ENCODE measurements at regions not wholly inside any gene's neighbourhood (a gene's known extent, or its start where the extent isn't known, plus 50 kb on each side); places are given as distances from the start of the nearest gene placed in this dataset.

DNA sequence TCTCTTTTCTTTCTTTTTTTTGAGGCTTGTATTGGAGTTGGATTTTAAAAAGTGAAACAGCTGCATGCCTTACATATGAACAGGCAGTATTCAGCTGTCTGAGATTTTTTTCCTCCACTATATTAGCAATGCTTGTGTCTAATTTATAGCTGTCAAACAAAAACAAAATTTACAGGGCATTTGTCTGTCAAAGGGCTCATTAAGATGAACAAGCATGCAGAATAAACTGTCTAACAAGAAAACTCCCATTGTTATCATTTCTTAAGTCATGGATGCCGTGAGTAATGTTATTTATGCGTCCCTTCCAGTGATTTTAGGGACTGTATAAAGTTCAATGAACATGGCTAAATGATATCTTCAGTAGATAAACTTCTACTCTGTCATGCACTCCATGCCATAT is 674.7 kb downstream of the PLCL1 start:
- DNase-seq = no peak

DNA sequence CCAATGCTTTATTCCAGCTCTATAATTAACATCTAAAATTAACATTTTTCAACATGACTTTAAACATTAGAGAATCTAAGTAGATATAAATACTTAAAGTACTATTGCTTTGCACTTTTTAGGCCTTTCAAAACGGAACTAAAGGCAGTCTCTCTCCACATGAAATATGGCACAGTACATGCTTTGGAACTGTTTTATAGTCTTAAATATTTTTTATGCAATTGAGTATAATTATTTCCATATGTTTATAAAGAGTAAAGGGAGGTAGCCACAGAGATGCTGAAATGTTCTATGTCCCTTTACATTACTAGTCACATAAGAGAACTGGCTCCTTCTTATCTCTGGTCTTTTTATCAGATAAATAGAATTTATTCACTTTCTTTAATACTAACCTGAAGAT is 674.0 kb downstream of the PLCL1 start:
- DNase-seq = no peak

- DNase-seq = no peak
Observed at GRCh38 chr2:198476007-198476406, 671.6 kb downstream of the PLCL1 start.

DNA sequence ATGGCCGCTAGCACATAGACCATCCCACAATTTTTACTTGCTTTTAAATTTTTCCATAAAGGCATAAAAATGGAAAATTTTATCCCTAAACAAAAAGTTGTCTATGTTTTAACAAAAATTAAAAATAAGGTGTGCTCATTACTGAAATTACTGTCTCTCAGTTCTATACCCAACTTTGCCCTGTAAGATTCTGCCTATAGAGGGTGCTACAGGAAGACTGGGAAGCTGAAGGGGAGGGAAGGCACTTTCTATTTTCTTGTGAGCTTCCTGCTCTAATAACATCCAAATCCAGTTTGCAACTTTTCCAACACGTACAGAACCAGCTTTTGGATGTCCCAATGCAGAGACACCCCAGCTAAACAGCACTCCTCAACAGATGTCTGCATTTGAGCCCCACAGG is 666.9 kb downstream of the PLCL1 start:
- no peak for DNase-seq

DNA sequence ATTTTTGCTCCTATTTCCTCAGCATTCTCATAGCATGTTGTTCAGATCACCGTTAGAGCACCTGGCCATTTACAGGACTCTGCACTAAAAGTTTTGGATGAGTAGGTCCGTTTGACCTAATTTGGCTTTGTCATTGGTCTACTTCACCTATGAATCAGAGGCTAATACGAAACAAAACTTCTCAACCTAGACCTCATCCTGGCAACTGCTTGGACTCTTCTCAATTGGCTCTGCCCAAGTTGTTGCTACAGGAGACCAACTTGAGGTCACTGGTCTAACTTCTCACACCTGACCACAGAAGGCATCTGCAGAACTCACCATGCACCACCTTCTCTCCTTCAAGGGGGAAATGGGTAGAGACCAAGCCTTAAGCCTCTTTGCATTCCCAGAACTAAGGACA is 663.7 kb downstream of the PLCL1 start:
- DNase-seq = no peak

DNA sequence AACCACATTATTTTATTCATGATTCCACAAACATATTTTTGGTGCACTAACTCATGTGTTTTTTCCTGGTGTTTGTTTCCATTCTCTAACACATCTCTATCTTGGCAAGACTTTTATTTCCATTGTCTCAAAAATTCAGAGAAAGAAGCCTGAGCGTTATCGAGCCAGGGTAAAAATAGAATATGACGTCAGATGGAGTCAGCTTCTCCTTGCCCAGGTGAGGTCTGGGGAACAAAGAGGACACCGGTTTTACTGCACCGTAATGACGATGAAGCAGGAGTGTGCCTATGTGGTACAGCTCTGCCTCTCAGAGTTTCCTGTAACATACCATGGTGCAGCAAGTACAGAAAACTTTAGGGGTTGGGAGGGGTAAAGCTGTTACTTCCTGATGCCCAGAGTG is 661.6 kb downstream of the PLCL1 start:
- DNase-seq = no peak

DNA sequence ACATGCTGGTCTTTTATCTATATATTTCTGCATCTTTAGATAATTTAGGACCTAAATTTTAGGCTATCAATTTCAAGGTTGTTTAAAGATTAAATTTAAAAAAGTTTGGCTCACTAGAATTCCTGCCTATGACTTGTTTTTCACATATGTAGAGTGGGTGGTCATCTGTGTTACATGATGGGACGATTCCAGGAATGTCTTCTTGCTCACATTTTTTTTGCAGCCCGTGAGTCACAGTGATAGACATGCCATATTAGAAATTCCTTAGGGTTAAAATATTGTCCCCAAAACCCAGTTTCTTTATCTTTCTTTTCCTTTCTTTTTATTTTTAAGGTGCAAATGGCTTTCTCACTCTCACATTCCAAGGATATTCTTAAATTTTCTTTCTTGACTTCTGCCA is 652.0 kb downstream of the PLCL1 start:
- DNase-seq = no peak

DNA sequence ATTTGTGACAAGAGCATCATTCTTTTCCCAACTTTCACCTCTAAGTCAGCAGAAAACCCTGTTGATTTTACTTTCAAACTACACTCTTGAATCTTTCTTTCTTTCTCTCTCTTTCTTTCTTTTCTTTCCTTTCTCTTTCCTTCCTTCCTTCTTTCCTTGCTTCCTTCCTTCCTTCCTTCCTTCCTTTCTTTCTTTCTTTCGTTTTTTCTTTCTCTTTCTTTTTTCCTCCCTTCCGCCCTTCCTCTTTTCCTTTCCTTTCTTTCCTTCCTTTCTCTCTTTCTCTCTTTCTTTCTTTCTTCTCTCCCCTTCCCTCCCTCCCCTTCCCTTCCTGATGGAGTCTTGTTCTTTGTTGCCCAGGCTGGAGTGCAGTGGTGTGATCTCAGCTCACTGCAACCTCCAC is 649.5 kb downstream of the PLCL1 start:
- DNase-seq = no peak

DNA sequence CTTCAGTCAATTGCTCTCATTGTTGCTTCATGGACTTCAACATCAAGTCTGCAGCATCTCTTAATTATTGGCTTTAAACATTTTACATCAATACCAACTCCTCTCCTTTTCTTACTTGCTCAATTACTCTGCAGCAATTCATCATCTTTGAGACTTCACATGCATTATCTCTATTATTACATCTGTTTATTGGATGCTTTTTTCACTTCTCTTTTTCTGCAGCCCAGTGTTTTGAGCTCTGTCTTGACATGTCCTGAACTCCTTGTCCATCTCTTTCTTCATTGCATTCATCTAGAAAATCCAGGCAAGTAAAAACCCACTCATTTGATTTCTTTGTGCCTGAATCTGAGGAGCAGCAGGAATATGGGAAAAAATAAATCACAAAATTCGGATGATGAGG is 647.9 kb downstream of the PLCL1 start:
- no peak for DNase-seq

- no peak for DNase-seq
Observed at GRCh38 chr2:198448789-198449188, 644.4 kb downstream of the PLCL1 start.

- no peak for DNase-seq
Observed at GRCh38 chr2:198444800-198445287, 640.5 kb downstream of the PLCL1 start.

DNA sequence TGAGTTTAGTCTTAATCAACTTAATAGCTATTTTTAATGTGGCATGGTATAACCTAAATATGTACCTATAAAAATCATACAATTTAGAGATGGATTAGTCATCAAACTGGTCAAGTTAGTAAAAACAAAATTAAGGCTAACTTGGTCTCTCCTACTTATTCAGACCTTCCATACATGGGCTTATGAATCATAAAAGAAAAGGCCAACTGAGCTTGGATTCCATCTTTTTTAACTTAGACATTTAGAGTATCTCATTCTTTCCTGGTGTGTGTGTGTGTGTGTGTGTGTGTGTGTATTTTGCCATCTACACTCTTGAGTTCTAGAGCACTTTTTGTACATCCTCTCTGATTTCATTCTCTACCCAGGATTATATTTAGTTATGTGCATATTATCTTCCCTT is 637.5 kb downstream of the PLCL1 start:
- no peak for DNase-seq

DNA sequence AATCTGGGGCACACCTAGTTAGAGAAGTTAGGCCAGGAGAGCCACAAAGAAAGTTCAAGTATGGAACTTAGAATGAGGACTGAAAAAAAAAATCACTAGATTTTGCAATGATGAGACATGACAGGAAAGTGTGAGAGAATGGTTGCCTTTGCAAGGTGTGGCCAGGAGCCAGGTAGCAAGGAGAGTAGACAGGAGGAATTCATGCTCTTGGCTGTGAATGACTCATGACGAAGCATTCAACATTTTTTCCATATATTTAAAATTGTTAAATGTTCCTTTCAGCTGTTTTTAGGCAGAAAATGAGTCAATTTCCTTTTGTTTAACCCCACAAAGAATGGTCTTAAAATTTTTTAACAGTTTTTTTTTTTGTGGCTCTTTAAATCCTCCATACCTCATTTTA is 636.9 kb downstream of the PLCL1 start:
- no peak for DNase-seq

GRCh38 chr2:198440833-198441232 is 636.4 kb downstream of the PLCL1 start:
- DNase-seq = no peak

- DNase-seq = no peak
Observed at GRCh38 chr2:198438331-198438730, 633.9 kb downstream of the PLCL1 start.

- DNase-seq = no peak
Observed at GRCh38 chr2:198424112-198424511, 619.7 kb downstream of the PLCL1 start.

DNA sequence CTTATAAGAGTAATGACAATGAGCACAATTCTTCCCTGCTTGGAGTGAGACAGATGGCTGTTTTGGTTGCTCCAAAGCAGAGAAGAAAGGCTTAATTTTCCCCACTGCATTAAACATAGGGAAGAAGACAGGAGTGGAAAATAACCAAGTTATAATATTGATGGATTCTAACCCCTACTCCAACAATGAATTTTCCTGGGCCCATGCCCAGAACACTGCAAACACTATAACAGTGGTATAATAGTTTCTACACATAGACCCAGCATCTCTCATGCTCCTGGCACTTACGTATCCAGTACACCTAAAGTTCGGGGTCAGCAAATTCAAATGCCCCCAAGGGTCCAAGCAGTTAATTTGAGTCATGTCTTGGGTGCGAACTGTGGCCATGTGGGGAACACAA is 613.4 kb downstream of the PLCL1 start:
- no peak for DNase-seq

- no peak for DNase-seq
Observed at GRCh38 chr2:198414976-198415375, 610.6 kb downstream of the PLCL1 start.

DNA sequence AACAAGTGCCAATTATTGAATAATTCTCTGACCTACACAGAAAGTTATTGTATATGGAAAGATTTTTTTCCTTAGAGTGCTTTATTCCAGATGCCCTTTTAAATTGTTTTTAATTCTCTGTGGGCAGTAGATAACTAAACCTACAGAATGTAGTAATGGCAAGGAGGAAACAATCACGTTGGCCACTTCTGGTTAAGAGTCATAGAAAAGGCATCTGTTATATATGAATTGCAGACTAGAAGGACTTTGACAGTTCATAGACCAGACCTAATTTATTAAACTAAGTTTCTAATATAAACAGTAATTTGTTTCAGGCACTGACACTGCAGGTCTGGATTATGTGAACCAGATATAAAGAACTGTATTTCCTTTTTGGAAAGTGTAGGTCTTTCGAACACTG is 607.5 kb downstream of the PLCL1 start:
- DNase-seq = no peak

DNA sequence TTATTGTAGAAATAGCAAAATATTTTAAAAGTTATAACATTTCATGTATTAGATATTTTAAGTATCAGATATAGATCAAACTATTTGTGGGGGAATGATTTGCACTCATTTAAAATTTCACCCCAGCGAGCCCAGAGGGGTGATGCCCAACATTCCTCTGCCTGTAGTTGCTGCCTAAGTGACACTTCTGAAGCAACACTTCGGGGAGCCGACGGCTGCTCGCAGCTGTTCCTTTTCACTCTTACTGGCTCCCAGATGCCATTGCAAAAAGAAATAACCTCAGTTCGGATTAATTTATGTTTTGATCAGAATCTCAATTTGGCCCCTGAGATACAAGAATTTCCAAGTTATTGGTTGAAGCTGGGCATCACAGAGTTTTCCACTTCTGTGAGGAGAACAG is 603.8 kb downstream of the PLCL1 start:
- DNase-seq = no peak

GRCh38 chr2:198405311-198405710 is 600.9 kb downstream of the PLCL1 start:
- DNase-seq = no peak

DNA sequence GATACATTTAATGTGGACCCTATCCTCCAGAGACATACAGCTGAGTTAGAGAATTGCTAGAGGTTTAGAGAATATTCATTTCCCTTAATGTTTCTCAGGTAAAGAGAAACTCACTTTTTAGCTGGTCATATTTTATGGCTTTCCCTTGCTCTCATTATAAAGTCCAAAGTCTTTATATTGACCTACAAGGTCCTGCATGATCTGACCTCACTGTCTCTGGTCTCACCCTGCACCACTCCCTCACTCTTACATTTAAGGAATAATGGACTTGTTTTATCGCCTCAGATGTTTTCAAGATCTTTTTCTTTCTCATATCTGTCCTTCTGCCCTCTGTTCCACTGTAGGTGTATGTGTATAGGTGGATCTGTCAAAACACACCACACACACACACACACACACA is 597.3 kb downstream of the PLCL1 start:
- DNase-seq = no peak

DNA sequence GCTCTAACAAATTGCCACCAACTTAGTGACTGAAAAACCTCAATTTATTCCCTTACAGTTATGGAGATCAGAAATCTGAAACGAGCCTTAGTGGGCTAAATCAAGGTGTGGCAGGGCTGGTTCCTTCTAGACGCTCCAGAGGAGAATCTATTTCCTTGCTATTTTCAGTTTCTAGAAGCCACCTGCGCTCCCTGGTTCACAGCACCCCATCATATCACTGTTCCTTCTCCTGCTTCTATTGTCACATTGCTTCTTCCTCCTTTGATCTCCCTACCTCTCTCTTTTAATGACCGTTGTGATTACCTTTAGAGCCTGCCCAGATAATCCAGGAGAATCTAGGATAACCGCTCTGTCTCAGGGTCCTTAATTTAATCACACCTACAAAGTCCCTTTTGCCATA is 596.6 kb downstream of the PLCL1 start:
- DNase-seq = no peak

DNA sequence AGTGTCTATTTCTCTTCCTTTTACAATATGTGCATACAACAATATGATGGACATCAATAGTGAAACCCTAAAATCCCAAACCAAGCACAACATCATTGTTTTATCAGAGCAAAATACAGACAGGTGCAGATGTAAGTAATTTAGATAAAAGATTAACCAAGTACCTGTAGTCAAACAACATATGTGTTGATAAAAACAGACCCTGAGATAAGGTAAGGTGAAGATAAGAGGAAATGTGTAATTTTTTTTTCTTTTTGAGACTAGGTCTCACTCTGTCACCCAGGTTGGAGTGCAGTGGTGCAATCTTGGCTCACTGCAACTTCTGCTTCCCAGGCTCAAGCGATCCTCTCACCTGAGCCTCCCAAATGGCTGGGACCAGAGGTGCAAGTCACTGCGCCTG is 589.8 kb downstream of the PLCL1 start:
- no peak for DNase-seq

GRCh38 chr2:198390670-198391069 is 586.3 kb downstream of the PLCL1 start:
- no peak for DNase-seq

DNA sequence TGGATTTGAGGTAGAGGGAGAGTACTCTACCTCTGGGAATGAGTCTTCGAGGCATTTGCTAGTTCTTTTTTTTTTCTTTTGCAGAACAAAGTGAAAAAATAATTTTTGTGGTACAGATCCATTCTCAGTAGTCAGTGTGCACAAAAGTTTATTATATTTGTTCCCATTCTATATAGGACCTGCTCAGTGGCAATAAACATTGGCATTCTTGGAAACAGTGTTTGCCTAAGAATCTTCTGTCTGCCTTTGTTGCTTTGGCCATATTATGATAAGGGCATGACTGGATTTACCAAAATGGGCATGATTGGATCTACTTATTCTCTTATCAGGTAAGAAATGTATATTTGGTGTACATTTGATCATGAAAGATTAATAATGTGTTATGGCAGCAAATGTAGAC is 583.3 kb downstream of the PLCL1 start:
- DNase-seq = no peak
